ENCODE measurements at regions not wholly inside any gene's neighbourhood (a gene's known extent, or its start where the extent isn't known, plus 50 kb on each side); places are given as distances from the start of the nearest gene placed in this dataset.

DNA sequence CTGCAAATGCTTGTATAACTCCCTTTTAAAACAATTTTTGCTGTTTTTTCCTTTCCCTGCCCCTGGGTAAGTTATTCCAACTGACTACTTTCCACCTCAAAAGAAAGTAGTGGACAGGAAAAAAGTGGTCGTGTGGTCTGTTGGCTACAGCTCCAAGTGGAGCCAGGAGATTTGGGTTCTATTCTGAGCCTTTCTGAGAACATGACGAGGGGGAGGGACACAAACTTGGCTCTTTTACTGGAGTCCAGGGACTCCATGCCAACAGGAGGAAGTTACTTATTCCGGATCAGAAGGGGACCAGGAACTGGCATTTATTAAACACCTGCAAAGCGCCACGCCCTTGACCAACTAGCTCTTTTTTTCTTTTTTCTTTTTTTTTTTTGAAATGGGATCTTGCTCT, 79.0 kb upstream of the CAPZB start:
- TF ChIP-seq FOXJ3 (CRISPR knock-in tag; IDR thresholded peaks at IDR 0.05) (no peak), FOXM1 (IDR thresholded peaks at IDR 0.05; ENCODE audit: low read depth) (no peak), TAF1 (IDR thresholded peaks at IDR 0.05; ENCODE audit: borderline replicate concordance, low read depth, low read length) (no peak), RCOR1 (IDR thresholded peaks at IDR 0.05; ENCODE audit: low read length) (no peak)
- TF ChIP-seq, protein P1, sequence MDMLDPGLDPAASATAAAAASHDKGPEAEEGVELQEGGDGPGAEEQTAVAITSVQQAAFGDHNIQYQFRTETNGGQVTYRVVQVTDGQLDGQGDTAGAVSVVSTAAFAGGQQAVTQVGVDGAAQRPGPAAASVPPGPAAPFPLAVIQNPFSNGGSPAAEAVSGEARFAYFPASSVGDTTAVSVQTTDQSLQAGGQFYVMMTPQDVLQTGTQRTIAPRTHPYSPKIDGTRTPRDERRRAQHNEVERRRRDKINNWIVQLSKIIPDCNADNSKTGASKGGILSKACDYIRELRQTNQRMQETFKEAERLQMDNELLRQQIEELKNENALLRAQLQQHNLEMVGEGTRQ (IDR thresholded peaks at IDR 0.05; ENCODE audit: borderline replicate concordance, low read depth, low read length) = no peak
- TF ChIP-seq, protein P2, sequence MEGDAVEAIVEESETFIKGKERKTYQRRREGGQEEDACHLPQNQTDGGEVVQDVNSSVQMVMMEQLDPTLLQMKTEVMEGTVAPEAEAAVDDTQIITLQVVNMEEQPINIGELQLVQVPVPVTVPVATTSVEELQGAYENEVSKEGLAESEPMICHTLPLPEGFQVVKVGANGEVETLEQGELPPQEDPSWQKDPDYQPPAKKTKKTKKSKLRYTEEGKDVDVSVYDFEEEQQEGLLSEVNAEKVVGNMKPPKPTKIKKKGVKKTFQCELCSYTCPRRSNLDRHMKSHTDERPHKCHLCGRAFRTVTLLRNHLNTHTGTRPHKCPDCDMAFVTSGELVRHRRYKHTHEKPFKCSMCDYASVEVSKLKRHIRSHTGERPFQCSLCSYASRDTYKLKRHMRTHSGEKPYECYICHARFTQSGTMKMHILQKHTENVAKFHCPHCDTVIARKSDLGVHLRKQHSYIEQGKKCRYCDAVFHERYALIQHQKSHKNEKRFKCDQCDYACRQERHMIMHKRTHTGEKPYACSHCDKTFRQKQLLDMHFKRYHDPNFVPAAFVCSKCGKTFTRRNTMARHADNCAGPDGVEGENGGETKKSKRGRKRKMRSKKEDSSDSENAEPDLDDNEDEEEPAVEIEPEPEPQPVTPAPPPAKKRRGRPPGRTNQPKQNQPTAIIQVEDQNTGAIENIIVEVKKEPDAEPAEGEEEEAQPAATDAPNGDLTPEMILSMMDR (IDR thresholded peaks at IDR 0.05) = no peak
